ENCODE measurements at regions not wholly inside any gene's neighbourhood (a gene's known extent, or its start where the extent isn't known, plus 50 kb on each side); places are given as distances from the start of the nearest gene placed in this dataset.

- DNase-seq (ENCODE audit: low read depth): no peak
Observed at GRCh38 chr14:105844810-105845724, 318.7 kb downstream of the TMEM121 start.

GRCh38 chr14:105845725-105846309 lies 319.4 kb downstream of the TMEM121 start:
- DNase-seq (ENCODE audit: low read depth): no peak

- DNase-seq (ENCODE audit: low read depth): no peak
Observed at GRCh38 chr14:105846312-105846711, 319.9 kb downstream of the TMEM121 start.

GRCh38 chr14:105847400-105847799 lies 321.0 kb downstream of the TMEM121 start:
- no peak for DNase-seq (ENCODE audit: low read depth)

- no peak for DNase-seq (ENCODE audit: low read depth)
Observed at GRCh38 chr14:105848570-105848969, 322.2 kb downstream of the TMEM121 start.

GRCh38 chr14:105849933-105850626 lies 323.7 kb downstream of the TMEM121 start:
- DNase-seq (ENCODE audit: low read depth): no peak

GRCh38 chr14:105850853-105851581 lies 324.6 kb downstream of the TMEM121 start:
- DNase-seq (ENCODE audit: low read depth): no peak

GRCh38 chr14:105851716-105852377 lies 325.5 kb downstream of the TMEM121 start:
- DNase-seq (ENCODE audit: low read depth): no peak

GRCh38 chr14:105852378-105853088 lies 326.1 kb downstream of the TMEM121 start:
- DNase-seq (ENCODE audit: low read depth): no peak

GRCh38 chr14:105853089-105853906 lies 326.9 kb downstream of the TMEM121 start:
- DNase-seq (ENCODE audit: low read depth): no peak

- no peak for DNase-seq (ENCODE audit: low read depth)
Observed at GRCh38 chr14:105853907-105854599, 327.7 kb downstream of the TMEM121 start.

GRCh38 chr14:105854600-105855245 lies 328.3 kb downstream of the TMEM121 start:
- DNase-seq (ENCODE audit: low read depth): no peak

- DNase-seq (ENCODE audit: low read depth): no peak
Observed at GRCh38 chr14:105855246-105855892, 329.0 kb downstream of the TMEM121 start.

GRCh38 chr14:105855893-105856675 lies 329.7 kb downstream of the TMEM121 start:
- no peak for DNase-seq (ENCODE audit: low read depth)

GRCh38 chr14:105856676-105857219 lies 330.4 kb downstream of the TMEM121 start:
- no peak for DNase-seq (ENCODE audit: low read depth)

GRCh38 chr14:105857220-105857825 lies 330.9 kb downstream of the TMEM121 start:
- no peak for DNase-seq (ENCODE audit: low read depth)
